ENCODE measurements at regions not wholly inside any gene's neighbourhood (a gene's known extent, or its start where the extent isn't known, plus 50 kb on each side); places are given as distances from the start of the nearest gene placed in this dataset.

GRCh38 chr4:163048447-163048846, 118.2 kb downstream of the NAF1 start:
- Histone ChIP-seq H3K27me3 (ENCODE audit: insufficient read depth, poor library complexity, severe bottlenecking) (peaks cover 9% of the 10 kb centered on the region), H3K36me3 (ENCODE audit: low read depth) (no peaks in the 10 kb centered on the region), H3K9me3 (ENCODE audit: severe bottlenecking) (no peaks in the 10 kb centered on the region), H3K4me3 (ENCODE audit: severe bottlenecking) (no peak overlapping the region), H3K27ac (ENCODE audit: poor library complexity, severe bottlenecking) (no peak overlapping the region), H3K4me1 (ENCODE audit: insufficient read depth, poor library complexity, severe bottlenecking) (no peaks in the 10 kb centered on the region)
- peak; percentile 49 for TF ChIP-seq CTCF (IDR thresholded peaks at IDR 0.05; ENCODE audit: poor library complexity, severe bottlenecking)
- DNase-seq (ENCODE audit: low spot score) (no peak), ATAC-seq (ENCODE audit: low read depth) (peak; percentile 60)

- Histone ChIP-seq H3K4me1 (ENCODE audit: insufficient read depth, poor library complexity, severe bottlenecking) (no peaks in the 10 kb centered on the region), H3K27me3 (ENCODE audit: insufficient read depth, poor library complexity, severe bottlenecking) (peaks cover 9% of the 10 kb centered on the region), H3K4me3 (ENCODE audit: severe bottlenecking) (no peak overlapping the region), H3K27ac (ENCODE audit: poor library complexity, severe bottlenecking) (no peak overlapping the region), H3K9me3 (ENCODE audit: severe bottlenecking) (no peaks in the 10 kb centered on the region), H3K36me3 (ENCODE audit: low read depth) (no peaks in the 10 kb centered on the region)
- TF ChIP-seq CTCF (IDR thresholded peaks at IDR 0.05; ENCODE audit: poor library complexity, severe bottlenecking), result no peak
- ATAC-seq (ENCODE audit: low read depth) (no peak), DNase-seq (ENCODE audit: low spot score) (no peak)
Observed at GRCh38 chr4:163042306-163042705, 124.4 kb downstream of the NAF1 start.

GRCh38 chr4:163017135-163017534, 149.6 kb downstream of the NAF1 start:
- ATAC-seq (ENCODE audit: low read depth) (no peak), DNase-seq (ENCODE audit: low spot score) (no peak)
- H3K36me3 ChIP-seq (ENCODE audit: low read depth), result no peaks in the 10 kb centered on the region
- no peak overlapping the region for H3K27ac ChIP-seq (ENCODE audit: poor library complexity, severe bottlenecking)
- TF ChIP-seq CTCF (IDR thresholded peaks at IDR 0.05; ENCODE audit: poor library complexity, severe bottlenecking), result no peak
- no peaks in the 10 kb centered on the region for H3K27me3 ChIP-seq (ENCODE audit: insufficient read depth, poor library complexity, severe bottlenecking)
- H3K9me3 ChIP-seq (ENCODE audit: severe bottlenecking), result no peaks in the 10 kb centered on the region
- H3K4me1 ChIP-seq (ENCODE audit: insufficient read depth, poor library complexity, severe bottlenecking), result no peaks in the 10 kb centered on the region
- H3K4me3 ChIP-seq (ENCODE audit: severe bottlenecking), result no peak overlapping the region

- no peak overlapping the region for H3K27ac ChIP-seq (ENCODE audit: poor library complexity, severe bottlenecking)
- H3K4me1 ChIP-seq (ENCODE audit: insufficient read depth, poor library complexity, severe bottlenecking), result no peaks in the 10 kb centered on the region
- TF ChIP-seq CTCF (IDR thresholded peaks at IDR 0.05; ENCODE audit: poor library complexity, severe bottlenecking), result no peak
- no peaks in the 10 kb centered on the region for H3K27me3 ChIP-seq (ENCODE audit: insufficient read depth, poor library complexity, severe bottlenecking)
- H3K9me3 ChIP-seq (ENCODE audit: severe bottlenecking), result no peaks in the 10 kb centered on the region
- no peak overlapping the region for H3K4me3 ChIP-seq (ENCODE audit: severe bottlenecking)
- no peaks in the 10 kb centered on the region for H3K36me3 ChIP-seq (ENCODE audit: low read depth)
- no peak for DNase-seq (ENCODE audit: low spot score)
- ATAC-seq (ENCODE audit: low read depth), result no peak
Observed at GRCh38 chr4:163012816-163013215, 153.9 kb downstream of the NAF1 start.

GRCh38 chr4:163003979-163004378, 162.7 kb downstream of the NAF1 start:
- Histone ChIP-seq H3K36me3 (ENCODE audit: low read depth) (no peaks in the 10 kb centered on the region), H3K4me1 (ENCODE audit: insufficient read depth, poor library complexity, severe bottlenecking) (no peaks in the 10 kb centered on the region), H3K4me3 (ENCODE audit: severe bottlenecking) (no peak overlapping the region), H3K9me3 (ENCODE audit: severe bottlenecking) (peaks cover 2% of the 10 kb centered on the region), H3K27ac (ENCODE audit: poor library complexity, severe bottlenecking) (no peak overlapping the region), H3K27me3 (ENCODE audit: insufficient read depth, poor library complexity, severe bottlenecking) (no peaks in the 10 kb centered on the region)
- TF ChIP-seq CTCF (IDR thresholded peaks at IDR 0.05; ENCODE audit: poor library complexity, severe bottlenecking), result no peak
- DNase-seq (ENCODE audit: low spot score) (no peak), ATAC-seq (ENCODE audit: low read depth) (no peak)

All from RWPE2 (cell line).